Cardiac septum (tissue), 1 donor: ENCODE measurements at regions not wholly inside any gene's neighbourhood (a gene's known extent, or its start where the extent isn't known, plus 50 kb on each side); places are given as distances from the start of the nearest gene placed in this dataset.

Experiments used
- DNase-seq: peaks from one replicate; pipeline ENCODE4 v3.0.0-alpha.2; 2020; ENCODE audit warnings: low spot score
- intact Hi-C: fragments of 100-400 bp; cut with DNase I; formaldehyde crosslinking; loops from one replicate; pipeline ENCODE4 v1.14.0; 2022
- donor health status: DM: no; HTN: no; CAD: no.

DNA sequence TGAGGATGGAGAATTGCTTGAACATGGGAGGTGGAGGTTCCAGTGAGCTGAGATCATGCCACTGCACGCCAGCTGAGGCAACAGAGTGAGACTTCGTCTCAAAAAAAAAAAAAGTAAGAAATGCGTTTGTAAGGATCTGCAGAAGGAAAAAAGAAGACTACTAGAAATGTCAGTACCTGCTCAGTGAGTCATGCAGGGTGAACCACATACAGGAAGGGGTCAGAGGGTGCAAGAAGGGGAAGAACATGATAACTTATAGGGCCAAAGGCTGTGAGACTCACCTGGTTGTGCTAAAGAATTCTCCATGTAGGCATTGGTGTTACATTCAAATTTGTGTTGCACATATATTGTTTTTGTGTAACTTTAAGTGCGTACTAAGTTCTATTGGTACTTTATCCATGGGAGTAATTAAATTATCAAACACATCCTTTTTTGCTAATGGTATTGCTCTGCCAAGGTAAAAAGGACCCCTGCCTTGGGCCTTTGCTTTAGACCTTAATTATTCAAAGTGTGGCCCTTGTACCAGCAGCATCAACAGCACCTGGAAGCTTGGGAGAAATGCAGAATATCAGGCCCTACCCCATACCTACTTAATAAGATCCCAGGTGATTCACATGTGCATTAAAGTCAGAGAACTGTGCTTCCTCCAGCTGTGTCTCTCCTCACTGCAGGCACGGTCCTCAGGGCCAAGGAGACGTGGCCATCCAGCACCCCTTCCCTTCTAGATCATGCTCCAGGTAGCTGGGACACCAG is 96.4 kb upstream of the PPP2R5A start:
- intact Hi-C loops = no loop called here
- DNase-seq = no peak

DNA sequence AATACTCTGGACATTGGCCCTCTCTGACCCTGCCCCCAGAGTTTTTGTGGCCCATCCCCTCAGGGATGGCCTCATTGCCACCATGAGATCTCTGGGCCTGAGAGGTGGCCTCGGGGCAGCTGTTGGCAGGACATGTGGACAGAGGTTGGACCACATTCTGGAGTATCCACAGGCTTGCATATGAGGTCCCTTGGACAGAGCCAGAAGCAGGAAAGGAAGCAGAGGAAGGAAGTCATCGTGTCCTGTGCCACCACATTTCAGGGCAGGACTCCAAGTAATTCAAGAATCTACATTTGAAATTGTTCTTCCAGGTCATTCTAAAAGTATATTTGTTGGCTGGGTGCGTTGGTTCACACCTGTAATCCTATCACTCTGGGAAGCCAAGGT is 95.9 kb upstream of the PPP2R5A start:
- no peak for DNase-seq
- intact Hi-C loops = no loop called here

DNA sequence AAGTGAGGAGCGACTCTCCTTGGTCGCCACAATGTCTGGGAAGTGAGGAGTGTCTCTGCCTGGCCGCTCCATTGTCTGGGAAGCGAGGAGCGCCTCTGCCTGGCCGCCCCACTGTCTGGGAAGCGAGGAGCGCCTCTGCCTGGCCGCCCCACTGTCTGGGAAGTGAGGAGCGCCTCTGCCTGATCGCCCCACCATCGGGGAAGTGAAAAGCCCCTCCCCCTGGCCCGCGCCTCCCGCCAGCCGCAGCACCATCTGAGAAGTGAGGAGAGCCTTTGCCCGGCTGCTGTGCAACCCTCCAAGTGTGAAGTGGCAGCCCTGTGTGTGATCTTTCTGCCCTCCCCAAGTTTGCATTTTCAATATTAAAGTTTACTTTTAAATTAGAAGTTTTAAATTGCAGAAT is 95.0 kb upstream of the PPP2R5A start:
- intact Hi-C loops = no loop called here
- DNase-seq = no peak

DNA sequence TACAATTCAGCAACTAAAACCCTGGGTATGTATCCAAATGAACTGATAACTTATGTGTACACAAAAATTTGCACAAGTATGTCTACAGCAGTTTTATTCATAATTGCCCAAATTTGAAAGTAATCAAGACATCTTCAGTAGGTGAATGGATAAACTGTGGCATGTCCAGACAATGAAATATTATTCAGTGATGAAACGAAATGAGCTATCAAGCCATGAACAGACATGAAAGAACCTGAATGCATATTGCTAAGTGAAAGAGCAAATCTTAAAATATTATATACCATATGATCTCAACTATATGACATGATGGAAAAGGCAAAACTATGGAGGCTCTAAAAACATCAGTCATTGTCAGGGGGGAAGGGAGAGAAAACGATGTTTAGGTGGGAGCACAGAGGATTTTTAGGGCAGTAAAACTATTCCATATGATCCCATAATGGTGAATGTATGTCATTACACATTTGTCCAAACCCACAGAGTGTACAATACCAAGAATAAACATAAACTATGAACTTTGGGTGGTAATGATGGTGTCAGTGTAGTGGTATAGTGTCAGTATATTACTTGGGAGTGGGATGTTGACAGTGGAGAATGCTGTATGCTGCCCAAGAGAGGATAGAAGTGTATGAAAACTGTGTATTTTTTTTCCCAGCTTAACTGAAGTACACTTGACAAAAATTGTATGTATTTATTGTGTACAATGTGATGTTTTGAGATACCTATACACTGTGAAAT is 92.8 kb upstream of the PPP2R5A start:
- no peak for DNase-seq
- intact Hi-C loops = no loop called here

DNA sequence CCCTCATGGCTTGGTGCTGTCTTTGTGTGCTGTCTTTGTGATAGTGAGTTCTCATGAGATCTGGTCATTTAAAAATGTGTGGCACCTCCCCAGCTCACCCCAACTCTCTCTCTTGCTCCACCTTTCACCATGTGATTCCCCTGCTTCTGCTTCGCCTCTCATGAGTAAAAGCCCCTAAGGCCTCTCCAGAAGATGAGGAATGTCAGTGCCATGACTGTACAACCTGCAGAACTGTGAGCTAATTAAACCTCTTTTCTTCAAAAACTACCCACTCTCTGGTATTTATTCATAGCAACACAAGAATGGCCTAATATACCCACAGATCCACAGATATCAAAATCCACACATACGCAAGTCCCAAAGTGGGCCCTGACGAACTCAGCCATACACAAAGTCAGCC is 88.9 kb upstream of the PPP2R5A start:
- no peak for DNase-seq

DNA sequence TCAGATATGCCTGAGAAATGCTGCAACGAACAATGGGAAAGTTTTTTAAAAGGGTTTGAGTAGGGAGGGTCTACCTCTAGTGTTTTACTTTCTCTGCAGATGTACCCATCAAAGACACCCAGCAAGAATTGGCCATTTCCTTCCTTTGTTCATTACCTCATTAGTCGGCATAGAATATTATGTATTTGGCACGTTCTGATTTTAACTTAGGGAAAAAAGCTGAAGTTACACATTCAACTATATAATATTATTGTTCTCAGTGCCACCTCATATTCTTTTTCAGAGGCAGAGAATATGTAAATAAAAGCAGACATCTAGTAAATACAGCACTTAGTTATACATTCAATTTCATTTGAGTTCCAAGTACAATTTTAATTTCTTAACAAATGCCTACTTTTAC is 83.7 kb upstream of the PPP2R5A start:
- intact Hi-C loops = no loop called here
- DNase-seq = no peak

More for the DNA sequence above, 88.9 kb upstream of the PPP2R5A start:
- intact Hi-C loops = no loop called here

DNA sequence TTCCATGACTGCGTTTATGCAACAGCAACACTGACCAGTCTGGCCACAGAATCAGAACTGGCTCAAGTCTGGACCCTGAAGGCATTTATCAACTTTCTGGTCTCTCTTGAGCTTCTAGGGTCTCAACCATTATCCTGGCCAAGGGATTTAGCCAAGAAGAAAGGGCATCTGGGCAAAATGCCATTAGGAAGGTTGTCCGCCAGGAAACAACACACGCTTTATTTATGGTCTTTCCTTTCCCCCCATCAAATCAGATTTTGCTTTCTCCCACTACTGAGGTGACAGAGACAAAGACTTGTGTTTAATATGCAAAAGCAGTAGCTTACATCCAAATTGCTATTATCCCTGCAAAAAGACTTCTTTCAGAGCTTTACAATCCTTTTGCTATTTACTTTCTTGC is 81.6 kb upstream of the PPP2R5A start:
- no peak for DNase-seq
- intact Hi-C loops = loop anchor here (2.0 kb wide), 1 partner anchor 41 kb away; no protein-coding TSS in a partner anchor

DNA sequence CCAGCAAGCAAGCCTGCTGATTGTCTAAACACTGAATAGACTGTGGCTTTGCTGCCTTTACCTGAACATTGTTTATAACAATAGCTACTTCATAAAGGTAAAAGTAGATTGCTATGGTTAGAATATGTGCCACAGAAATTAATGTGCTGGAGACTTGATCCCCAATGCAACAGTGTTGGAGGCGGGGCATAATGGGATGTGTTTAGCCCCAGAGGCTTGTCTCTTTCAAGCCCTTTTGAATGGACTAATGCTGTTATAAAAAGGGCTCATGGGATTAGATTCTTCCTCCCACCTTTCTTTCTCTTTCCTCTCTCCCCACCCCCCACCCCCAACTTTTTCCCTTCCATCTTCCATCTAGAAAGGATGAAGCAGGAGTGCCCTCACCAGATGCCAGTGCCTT is 80.2 kb upstream of the PPP2R5A start:
- intact Hi-C loops = no loop called here
- no peak for DNase-seq

DNA sequence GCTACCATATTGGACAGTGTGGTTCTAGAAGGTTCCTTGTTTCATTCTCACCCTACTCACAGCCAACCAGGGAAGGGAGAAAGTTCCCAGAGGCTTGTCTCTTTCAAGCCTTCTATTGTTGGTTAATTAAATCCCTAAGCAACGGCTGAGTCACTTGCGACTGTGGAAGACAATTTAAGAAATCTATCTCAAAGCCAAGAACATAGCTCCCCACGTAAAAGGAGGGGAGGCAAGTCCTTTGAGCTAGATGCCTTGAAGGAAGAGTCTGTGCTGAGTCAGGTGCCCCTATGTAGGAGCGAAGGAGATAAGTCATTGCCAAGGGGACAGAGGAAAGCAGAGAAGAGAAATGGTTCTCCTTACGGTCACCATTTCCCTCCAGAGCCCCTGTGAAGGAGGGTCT is 79.4 kb upstream of the PPP2R5A start:
- intact Hi-C loops = no loop called here
- DNase-seq = no peak

DNA sequence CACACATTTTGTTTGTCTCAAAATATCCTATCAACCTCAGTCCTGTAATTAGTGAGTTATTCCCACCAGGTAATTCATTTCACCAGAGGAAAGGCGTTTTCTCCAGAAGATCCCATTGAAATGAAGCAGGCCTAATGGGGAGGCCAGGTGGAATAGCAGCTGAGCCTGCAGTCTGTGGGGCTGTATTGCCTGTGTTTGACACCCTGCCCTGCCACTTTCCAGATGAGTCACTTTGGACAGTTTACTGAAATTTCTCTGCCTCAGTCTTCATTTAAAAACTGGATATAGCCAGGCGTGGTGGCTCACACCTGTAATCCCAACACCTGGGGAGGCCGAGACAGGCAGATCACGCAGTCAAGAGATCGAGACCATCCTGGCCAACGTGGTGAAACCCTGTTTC is 78.1 kb upstream of the PPP2R5A start:
- intact Hi-C loops = no loop called here
- DNase-seq = no peak

DNA sequence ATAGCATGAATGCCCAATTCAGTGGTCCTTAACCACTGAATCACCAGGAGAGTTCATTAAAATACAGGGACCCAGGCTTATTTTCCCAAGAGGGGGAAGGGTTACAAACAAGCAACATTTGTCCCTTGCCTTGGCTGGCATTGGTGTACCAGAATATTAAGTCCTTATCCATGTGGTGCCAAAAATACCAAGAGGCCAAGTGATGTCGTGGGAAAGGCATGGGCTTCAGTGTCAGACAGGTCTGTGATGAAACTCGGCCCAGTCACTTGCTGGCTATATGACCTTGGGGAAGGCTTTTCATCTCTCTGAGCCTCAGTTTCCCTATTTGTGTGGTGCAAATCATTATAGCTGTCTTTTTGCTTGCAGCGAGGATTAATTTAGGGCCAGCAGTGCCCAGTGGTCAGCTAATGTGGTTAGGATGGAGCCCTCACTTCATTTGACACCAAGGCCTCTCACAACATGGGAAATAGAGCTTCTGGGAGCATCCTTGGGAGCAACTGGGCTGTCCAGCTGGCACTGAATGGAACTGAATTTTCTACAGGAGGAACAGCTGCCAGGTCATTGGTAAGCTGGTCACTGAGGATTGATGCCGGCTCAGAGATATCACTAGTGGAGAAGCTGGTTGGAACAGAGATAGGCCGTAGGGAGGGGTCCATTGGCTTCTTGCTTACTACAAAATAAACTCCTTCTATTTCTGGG is 77.2 kb upstream of the PPP2R5A start:
- intact Hi-C loops = no loop called here
- DNase-seq = no peak

DNA sequence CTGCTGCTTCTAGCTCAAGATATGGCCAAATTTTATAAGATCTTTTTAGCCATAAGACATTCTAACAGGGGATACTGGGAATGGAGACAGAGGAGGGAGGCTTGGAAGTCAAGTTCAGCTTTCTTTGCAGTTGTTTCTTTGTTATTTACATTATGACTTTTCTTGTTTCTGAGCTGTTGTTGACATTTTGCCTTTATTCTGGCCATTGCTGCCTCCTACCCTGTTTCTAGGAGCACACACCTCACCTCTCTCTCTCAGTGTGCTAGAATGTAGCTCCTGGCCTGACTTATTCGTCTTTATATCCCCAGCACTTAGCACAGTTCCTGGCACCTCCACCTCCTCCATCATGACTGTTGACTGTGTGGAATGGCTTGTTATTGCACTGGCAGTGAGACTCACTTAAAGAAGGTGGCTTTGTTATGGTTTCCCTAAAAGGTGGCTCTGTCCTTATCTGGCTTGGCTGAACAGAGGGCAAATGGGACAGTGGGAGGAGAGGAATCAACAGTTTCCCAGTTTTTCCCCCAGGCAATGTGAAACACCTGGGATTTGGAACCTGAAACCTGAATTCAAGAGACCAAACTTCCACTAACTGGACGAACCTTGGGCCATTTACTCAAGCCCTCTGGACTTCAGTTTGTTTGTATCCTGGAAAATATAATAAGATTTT is 76.1 kb upstream of the PPP2R5A start:
- intact Hi-C loops = no loop called here
- no peak for DNase-seq

DNA sequence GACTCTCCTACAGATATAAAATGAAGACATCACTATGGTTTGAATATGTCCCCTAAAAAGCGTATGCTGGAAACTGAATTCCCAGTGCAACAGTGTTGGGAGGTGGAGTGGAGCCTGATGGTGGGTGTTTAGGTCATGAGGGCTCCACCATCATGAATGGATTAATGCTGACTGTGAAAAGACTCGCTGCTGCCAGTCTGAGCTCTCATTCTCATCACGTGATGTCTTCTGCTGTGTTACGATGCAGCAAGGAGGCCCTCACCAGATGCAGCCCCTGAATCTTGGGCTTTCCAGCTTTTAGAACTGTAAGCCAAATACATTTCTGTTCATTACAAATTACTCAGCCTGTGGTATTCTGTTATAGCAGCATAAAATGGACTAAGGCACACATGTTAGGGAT is 73.8 kb upstream of the PPP2R5A start:
- no peak for DNase-seq
- intact Hi-C loops = no loop called here

DNA sequence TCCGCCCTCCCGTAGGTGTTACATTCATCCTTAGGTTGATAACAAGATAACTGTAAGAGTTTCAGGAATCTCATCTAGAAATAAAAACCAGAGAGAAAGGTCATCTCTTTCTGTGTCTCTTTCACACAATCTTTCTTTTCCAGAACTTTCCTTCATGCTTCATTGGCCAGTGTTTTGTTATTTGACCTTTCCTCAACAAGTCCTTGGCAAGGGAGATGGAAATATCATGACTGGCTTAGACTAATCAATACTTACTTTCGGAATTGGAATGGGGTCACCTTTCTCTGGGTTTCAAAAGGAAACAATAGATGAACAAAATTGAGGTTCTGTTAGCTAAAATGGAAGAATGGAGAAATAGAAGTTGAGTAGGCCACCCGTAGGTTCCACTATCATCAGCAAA is 72.9 kb upstream of the PPP2R5A start:
- no peak for DNase-seq
- intact Hi-C loops = no loop called here

DNA sequence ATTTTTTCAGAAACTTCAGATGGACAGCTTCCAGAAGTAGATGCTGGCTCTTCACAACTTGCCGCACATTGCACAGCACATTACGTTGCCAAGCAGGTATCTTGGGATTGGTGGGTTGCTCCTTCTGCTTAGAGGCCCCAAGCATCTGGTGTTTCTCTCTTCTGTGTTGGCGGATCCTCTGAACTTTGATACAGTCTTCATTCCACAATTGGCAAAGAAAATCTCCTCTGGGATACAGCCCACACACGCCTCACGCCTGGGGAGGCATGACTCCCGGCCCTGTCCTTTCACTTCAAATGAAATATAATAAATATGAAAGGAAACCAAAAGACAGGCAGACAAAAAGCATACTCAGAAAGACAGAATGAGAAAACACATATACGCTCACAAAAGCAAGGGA is 72.3 kb upstream of the PPP2R5A start:
- intact Hi-C loops = no loop called here
- no peak for DNase-seq

DNA sequence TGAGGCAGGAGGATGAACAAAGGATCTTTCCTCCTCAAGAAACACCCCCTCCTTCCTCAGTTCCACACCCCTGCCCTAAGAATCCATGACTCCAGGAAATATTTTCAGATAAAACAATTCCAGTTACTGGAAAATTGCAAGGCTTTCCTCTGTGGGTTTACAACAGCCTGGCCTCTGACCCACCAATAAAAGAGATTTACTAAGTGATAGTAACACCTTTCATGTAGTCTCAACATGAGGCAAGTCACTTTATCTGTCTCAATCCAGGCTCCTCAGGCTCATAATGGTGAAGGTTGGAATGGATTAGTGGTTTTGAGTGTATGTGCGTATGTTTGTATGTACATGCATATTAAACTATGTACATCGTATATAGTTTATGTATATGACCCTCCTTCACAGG is 71.4 kb upstream of the PPP2R5A start:
- intact Hi-C loops = no loop called here
- no peak for DNase-seq

DNA sequence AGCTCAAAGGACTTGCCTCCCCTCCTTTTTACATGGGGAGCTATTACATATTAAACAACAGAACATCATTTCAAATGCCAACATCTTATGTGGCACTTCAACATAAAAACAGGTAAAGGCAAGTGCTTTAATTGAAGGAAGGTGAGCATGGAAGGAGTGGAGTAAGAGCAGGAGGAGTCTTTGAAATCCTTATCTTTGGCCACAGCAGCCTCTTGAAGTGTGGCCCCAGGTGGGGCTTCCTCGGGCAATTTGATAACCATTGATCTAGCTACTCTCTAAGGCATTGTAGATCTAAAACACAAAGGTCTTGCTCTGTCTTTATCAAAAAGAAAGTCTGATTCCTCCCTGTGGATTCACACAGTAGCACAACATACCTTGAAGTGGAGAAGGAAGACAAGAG is 70.9 kb upstream of the PPP2R5A start:
- DNase-seq = no peak
- intact Hi-C loops = no loop called here

DNA sequence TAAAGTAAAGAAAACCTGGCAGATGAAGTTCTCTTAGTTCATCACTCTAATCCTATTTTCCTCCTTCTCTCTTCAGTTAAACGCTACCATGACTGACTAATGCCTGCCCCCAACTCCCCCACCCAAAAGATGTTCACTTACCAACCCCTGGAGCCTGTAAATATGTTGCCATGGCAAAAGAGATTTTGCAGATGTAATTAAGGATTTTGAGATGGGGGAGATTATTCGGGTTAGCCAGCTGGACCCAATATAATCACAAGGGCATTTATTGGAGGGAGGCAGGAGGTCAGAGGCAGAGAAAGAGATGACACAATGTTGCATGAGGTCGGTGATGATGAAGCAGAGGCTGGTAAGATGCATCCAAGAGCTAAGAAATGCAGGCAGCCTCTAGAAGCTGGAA is 69.3 kb upstream of the PPP2R5A start:
- intact Hi-C loops = no loop called here
- no peak for DNase-seq

DNA sequence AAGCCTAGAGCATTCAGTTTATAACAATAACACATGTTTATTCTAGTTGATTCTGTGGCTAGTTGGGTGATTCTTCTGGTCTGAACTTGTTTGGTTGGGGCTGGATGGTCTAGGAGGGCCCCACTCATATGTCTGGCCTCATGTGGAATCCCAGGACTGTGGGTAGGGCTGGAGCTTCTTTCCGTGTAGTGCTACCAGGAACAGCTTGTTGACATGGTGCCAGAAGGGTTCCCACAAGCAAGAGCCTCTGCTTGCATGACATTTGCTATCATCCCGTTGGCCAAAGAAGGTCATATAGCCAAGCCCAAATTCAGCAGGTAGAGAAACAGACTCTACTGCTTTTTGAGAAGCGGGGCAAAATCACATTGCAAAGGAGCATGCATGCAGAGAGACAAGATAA is 67.6 kb upstream of the PPP2R5A start:
- intact Hi-C loops = no loop called here
- DNase-seq = no peak

DNA sequence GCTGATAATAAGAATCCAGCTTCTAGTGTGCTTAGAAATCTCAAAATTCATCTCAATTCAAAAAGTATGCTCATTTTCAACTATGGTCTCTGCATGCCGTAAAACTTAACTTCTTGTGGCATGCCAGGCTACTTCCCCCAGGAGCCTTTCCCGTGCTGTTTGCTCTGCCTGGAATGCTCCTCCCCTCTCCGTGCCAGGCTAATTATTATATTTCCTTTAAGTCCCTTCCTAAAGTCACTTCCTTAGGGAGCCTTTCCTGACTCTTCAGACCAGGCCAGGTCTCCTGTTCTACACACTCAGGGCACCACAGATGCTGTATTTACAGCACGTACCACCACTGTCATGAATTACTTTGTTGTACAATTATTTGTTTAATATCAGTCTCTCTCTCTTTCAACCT is 67.1 kb upstream of the PPP2R5A start:
- no peak for DNase-seq
- intact Hi-C loops = no loop called here
